T-helper 2 cell treated with Interferon-gamma antibody and Interleukin-4, amounts not matched to agents 5 μg/mL and 100 μg/mL, for 36 hours (primary cell): ENCODE measurements at regions not wholly inside any gene's neighbourhood (a gene's known extent, or its start where the extent isn't known, plus 50 kb on each side); places are given as distances from the start of the nearest gene placed in this dataset.

Source experiments
- DNase-seq: peaks from one replicate; pipeline ENCODE4 v3.0.0; 2021; ENCODE audit warnings: low spot score
- H3K27ac Mint-ChIP-seq: one replicate; pipeline ENCODE4 v1.8.0; 2021; ENCODE audit warnings: mild to moderate bottlenecking, mixed read lengths
- H3K27me3 Mint-ChIP-seq: one replicate; pipeline ENCODE4 v1.8.0; 2021; ENCODE audit warnings: low read depth, mixed read lengths
- H3K36me3 Mint-ChIP-seq: one replicate; pipeline ENCODE4 v1.8.0; 2021; ENCODE audit warnings: low read depth, mixed read lengths
- H3K4me1 Mint-ChIP-seq: one replicate; pipeline ENCODE4 v1.8.0; 2021; ENCODE audit warnings: low read depth, mixed read lengths
- H3K4me3 Mint-ChIP-seq: one replicate; pipeline ENCODE4 v1.8.0; 2022; ENCODE audit warnings: mild to moderate bottlenecking, moderate library complexity, mixed read lengths
- H3K9me3 Mint-ChIP-seq: one replicate; pipeline ENCODE4 v1.8.0; 2021; ENCODE audit warnings: mixed read lengths

GRCh38 chr1:37299216-37299615 is 175.2 kb upstream of the ZC3H12A start:
- DNase-seq, result no peak
- Mint-ChIP-seq H3K27me3 (no peaks in the 10 kb centered on the region), H3K9me3 (no peaks in the 10 kb centered on the region), H3K4me3 (no peak overlapping the region), H3K36me3 (no peaks in the 10 kb centered on the region), H3K4me1 (no peaks in the 10 kb centered on the region), H3K27ac (no peak overlapping the region)

- H3K36me3 Mint-ChIP-seq, result no peaks in the 10 kb centered on the region
- H3K27me3 Mint-ChIP-seq, result no peaks in the 10 kb centered on the region
- no peak overlapping the region for H3K4me3 Mint-ChIP-seq
- DNase-seq, result no peak
- no peaks in the 10 kb centered on the region for H3K4me1 Mint-ChIP-seq
- H3K27ac Mint-ChIP-seq, result no peak overlapping the region
- H3K9me3 Mint-ChIP-seq, result no peaks in the 10 kb centered on the region
Observed at GRCh38 chr1:37303884-37304574, 170.4 kb upstream of the ZC3H12A start.

DNA sequence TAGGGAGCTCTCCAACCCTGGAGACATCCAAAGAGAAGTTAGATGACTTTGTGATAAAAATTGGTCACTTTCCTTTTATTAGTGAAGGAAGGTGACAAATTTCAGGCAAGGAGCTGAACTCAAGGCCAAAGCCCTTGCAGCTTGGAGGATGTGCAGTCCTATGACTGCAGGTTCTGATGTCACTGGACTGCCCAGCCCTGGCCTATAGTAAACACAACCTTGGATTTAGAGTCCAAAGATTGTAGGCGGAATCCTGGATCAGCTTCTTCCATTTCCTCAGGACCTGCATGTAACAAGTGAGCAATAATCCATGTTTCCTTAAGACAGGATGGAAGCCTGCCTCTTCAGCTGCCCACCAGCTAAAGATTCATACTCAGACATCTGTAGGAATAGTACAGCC is 169.3 kb upstream of the ZC3H12A start:
- DNase-seq, result no peak
- no peaks in the 10 kb centered on the region for H3K27me3 Mint-ChIP-seq

DNA sequence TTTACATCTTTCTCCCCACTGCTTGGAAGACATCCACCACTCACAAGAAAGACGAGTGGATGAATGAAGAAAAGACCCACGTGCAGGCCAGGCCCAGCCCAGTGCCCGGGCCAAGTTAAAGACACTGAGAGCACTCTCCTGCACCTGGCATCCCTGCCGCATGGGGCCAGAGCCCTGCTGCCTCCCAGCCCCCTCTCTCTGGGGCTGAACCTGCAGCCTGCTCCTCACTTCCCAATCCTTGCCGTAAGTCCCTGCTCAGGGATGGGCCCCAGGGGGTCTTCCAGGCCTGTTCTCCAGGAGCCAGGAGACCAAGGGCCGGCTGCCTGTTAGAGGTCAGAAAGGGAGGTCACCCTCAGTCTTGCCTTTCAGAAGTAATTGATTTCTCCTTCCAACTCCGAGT is 168.5 kb upstream of the ZC3H12A start:
- H3K36me3 Mint-ChIP-seq, result no peaks in the 10 kb centered on the region
- no peak for DNase-seq
- no peak overlapping the region for H3K27ac Mint-ChIP-seq
- no peaks in the 10 kb centered on the region for H3K27me3 Mint-ChIP-seq
- H3K4me1 Mint-ChIP-seq, result no peaks in the 10 kb centered on the region
- no peaks in the 10 kb centered on the region for H3K9me3 Mint-ChIP-seq
- no peak overlapping the region for H3K4me3 Mint-ChIP-seq

More for the DNA sequence above, 169.3 kb upstream of the ZC3H12A start:
- no peaks in the 10 kb centered on the region for H3K9me3 Mint-ChIP-seq
- H3K36me3 Mint-ChIP-seq, result no peaks in the 10 kb centered on the region
- no peaks in the 10 kb centered on the region for H3K4me1 Mint-ChIP-seq
- no peak overlapping the region for H3K27ac Mint-ChIP-seq
- no peak overlapping the region for H3K4me3 Mint-ChIP-seq

DNA sequence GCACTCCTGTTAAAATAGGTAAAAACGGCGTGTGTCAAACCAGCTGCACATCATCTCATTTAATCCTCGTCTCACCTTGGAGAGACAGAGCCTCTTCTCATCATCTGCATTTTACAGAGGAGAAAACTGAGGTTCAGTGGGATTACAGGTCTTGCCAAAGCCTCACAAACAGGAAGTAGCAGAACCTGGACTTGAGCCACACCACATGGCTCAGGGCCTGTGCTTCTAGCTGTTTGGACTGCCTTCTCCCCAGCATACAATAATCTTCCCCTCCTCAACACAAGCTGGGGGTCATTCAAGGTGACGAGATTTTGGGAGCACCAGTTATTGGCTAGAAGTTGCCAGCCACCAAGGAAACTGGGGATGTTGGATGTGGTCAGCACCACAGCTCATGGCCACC is 167.9 kb upstream of the ZC3H12A start:
- H3K4me1 Mint-ChIP-seq, result no peaks in the 10 kb centered on the region
- H3K36me3 Mint-ChIP-seq, result no peaks in the 10 kb centered on the region
- H3K27me3 Mint-ChIP-seq, result no peaks in the 10 kb centered on the region
- no peaks in the 10 kb centered on the region for H3K9me3 Mint-ChIP-seq
- DNase-seq, result no peak
- H3K4me3 Mint-ChIP-seq, result no peak overlapping the region
- H3K27ac Mint-ChIP-seq, result no peak overlapping the region

DNA sequence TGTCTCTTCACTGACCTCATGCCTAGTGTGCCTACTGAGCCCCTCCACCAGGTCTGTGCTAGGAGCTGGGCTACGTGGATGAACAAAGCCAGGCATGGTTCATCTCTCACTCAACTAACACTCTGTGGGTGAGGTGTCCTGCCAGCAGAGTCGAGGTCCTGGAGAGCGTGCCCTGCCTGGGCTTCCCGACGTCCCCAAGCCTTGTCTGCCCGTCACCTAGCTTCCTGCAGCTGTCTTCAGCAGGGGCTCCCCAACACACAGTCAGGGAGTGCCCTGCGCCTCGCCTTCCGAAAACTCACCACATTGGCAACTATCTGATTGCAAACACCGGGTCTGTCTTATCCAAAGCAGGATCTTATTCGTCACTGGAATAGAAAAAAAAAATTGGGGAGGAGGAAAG is 167.5 kb upstream of the ZC3H12A start:
- Mint-ChIP-seq H3K4me3 (no peak overlapping the region), H3K36me3 (no peaks in the 10 kb centered on the region), H3K27ac (no peak overlapping the region), H3K4me1 (no peaks in the 10 kb centered on the region), H3K27me3 (no peaks in the 10 kb centered on the region), H3K9me3 (no peaks in the 10 kb centered on the region)
- DNase-seq, result no peak

GRCh38 chr1:37308031-37308960 is 166.1 kb upstream of the ZC3H12A start:
- Mint-ChIP-seq H3K4me1 (no peaks in the 10 kb centered on the region), H3K27me3 (no peaks in the 10 kb centered on the region), H3K36me3 (no peaks in the 10 kb centered on the region), H3K27ac (no peak overlapping the region), H3K9me3 (no peaks in the 10 kb centered on the region), H3K4me3 (no peak overlapping the region)
- DNase-seq, result no peak

DNA sequence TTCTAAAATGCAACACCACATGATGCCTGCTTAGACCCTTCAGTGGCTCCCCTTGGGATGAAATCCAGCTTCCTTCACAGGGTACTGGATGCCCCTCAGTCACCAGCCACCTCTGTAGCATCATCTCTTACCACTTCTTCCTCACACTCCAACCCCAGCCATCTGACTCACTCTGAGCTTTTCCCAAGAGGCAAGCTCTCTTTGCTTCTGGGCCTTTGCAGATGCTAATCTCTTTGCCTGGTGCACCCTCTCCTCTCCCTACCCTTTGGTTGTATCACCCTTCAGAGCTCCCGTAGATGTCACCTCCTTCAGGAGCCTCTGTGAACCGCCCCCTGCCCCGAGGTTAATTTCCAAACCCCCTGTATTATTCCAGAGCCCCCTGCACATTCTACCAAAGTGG is 164.8 kb upstream of the ZC3H12A start:
- H3K27ac Mint-ChIP-seq, result no peak overlapping the region
- H3K9me3 Mint-ChIP-seq, result no peaks in the 10 kb centered on the region
- H3K4me3 Mint-ChIP-seq, result no peak overlapping the region
- H3K4me1 Mint-ChIP-seq, result no peaks in the 10 kb centered on the region
- H3K36me3 Mint-ChIP-seq, result no peaks in the 10 kb centered on the region
- peaks cover 8% of the 10 kb centered on the region for H3K27me3 Mint-ChIP-seq
- no peak for DNase-seq

DNA sequence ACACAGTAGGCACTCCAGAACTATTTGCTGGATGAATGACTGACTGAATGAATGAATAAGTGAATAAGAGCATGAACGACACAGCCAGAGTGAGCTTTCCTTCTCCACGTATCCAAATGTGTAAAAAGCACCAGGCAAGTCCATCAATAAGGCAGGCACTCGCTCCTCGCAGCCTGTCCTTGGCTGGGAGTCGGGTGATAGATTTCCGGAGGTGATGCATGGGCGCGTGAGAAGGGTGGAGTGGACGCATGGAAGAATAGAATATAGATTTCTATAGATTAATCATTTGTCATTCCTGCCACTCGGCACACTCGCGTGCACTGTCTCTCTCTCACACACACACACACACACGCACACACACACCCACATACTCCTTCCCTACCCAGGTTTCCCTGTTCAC is 164.3 kb upstream of the ZC3H12A start:
- H3K27me3 Mint-ChIP-seq, result peaks cover 11% of the 10 kb centered on the region
- no peaks in the 10 kb centered on the region for H3K9me3 Mint-ChIP-seq
- no peaks in the 10 kb centered on the region for H3K36me3 Mint-ChIP-seq
- no peak overlapping the region for H3K4me3 Mint-ChIP-seq
- H3K4me1 Mint-ChIP-seq, result no peaks in the 10 kb centered on the region
- no peak overlapping the region for H3K27ac Mint-ChIP-seq
- DNase-seq, result no peak

GRCh38 chr1:37315371-37315846 is 159.0 kb upstream of the ZC3H12A start:
- H3K27me3 Mint-ChIP-seq, result peaks cover 50% of the 10 kb centered on the region
- H3K4me3 Mint-ChIP-seq, result no peak overlapping the region
- H3K4me1 Mint-ChIP-seq, result no peaks in the 10 kb centered on the region
- H3K36me3 Mint-ChIP-seq, result no peaks in the 10 kb centered on the region
- H3K27ac Mint-ChIP-seq, result no peak overlapping the region
- no peak for DNase-seq
- H3K9me3 Mint-ChIP-seq, result no peaks in the 10 kb centered on the region

DNA sequence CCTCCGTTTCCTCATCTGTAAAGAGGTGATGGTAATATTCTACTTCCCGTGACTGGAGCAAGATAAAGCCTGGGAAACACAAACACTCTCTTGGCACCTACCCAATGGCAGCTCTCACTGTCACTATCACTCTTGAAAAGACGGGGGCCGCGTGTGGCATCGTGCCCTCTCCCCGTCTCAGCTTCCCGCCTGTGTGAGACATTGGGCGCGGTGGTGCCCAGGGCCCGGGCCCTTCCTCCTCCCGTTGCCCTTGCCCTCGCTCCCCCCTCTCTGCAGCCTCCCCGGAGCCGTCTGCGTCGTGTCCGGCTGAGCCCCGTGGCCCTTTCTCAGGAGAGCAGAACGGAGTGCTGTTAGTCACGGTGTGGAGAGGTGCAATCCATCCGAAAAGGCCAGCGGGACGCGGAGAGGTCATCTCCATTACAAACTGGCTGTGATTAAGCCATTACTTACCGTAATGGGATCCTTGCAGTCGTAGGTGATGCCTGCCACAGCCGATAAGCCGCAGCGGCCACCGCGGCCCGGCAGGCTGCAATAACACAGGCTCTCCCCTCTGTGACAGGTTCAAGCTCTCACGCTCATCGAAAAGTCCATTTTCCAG is 156.4 kb upstream of the ZC3H12A start:
- Mint-ChIP-seq H3K36me3 (no peaks in the 10 kb centered on the region), H3K9me3 (no peaks in the 10 kb centered on the region), H3K4me3 (no peak overlapping the region), H3K27me3 (peaks cover 50% of the 10 kb centered on the region), H3K4me1 (no peaks in the 10 kb centered on the region), H3K27ac (no peak overlapping the region)
- DNase-seq, result no peak

DNA sequence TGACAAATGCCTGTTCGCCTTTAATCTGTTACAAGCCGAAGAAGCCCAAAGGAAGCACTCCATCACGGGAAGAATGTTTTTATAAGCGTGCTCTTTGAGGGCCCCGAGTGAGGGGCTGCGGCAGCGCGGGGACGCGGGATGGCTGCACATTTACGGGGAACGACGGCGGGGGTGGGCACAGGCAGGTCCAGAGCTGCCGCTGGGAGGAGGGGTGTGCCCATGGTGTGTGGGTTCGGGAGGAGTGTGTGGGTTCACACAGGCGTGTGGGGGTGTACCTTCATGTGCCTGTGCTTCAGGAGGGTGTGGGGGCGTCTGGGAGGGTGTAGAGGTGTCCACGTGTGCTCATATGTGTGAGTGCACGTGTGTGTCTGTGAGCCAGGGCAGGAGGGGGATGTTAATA is 155.9 kb upstream of the ZC3H12A start:
- Mint-ChIP-seq H3K4me1 (no peaks in the 10 kb centered on the region), H3K4me3 (no peak overlapping the region), H3K27ac (no peak overlapping the region), H3K36me3 (no peaks in the 10 kb centered on the region), H3K9me3 (no peaks in the 10 kb centered on the region), H3K27me3 (peaks cover 50% of the 10 kb centered on the region)
- no peak for DNase-seq

DNA sequence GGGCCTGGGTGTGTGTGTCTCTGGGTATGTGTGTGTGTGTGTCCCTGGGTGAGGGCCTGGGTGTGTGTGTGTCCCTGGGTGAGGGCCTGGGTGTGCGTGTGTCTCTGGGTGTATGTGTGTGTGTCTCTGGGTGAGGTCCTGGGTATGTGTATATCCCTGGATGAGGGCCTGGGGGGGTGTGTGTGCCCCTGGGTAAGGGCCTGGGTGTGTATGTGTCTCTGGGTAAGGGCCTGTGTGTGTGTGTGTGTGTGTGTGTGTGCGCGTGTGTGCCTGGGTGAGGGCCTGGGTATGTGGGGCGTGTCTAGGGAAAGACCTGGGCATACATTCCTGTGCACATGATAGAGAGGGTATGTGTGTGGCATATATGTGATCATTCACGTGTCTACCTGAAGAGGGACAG is 155.1 kb upstream of the ZC3H12A start:
- Mint-ChIP-seq H3K27me3 (peaks cover 46% of the 10 kb centered on the region), H3K27ac (no peak overlapping the region)

More for the DNA sequence above, 155.1 kb upstream of the ZC3H12A start:
- Mint-ChIP-seq H3K9me3 (peaks cover 4% of the 10 kb centered on the region), H3K36me3 (no peaks in the 10 kb centered on the region), H3K4me1 (no peaks in the 10 kb centered on the region), H3K4me3 (no peak overlapping the region)
- DNase-seq, result no peak
